Fibroblast of lung (primary cell): ENCODE measurements at regions not wholly inside any gene's neighbourhood (a gene's known extent, or its start where the extent isn't known, plus 50 kb on each side); places are given as distances from the start of the nearest gene placed in this dataset.
"Not testable (repeated sequence)": the region's sequence is repeated elsewhere in the genome, so short reads cannot be mapped to it uniquely, and the experiment has no call there.

Source experiments
- DNase-seq, 2 donors: peaks; one replicate each; pipeline versions ENCODE4 v3.0.0 to v3.0.0-alpha.2; 2010; ENCODE audit warnings: low read depth in 2 of 2
- H2AFZ ChIP-seq: 2 replicates; pipeline ENCODE4 v1.5.1; 2012; ENCODE audit warnings: low read length, control low read depth, inconsistent platforms
- H3K27ac ChIP-seq: 2 replicates; pipeline ENCODE4 v1.5.1; 2011; ENCODE audit warnings: low read length, control low read depth; ENCODE audit not compliant: insufficient read depth
- H3K27me3 ChIP-seq: 2 replicates; pipeline ENCODE4 v1.5.1; 2011; ENCODE audit warnings: mild to moderate bottlenecking, low read length; ENCODE audit not compliant: control insufficient read depth, insufficient read depth
- H3K36me3 ChIP-seq: 2 replicates; pipeline ENCODE4 v1.5.1; 2011; ENCODE audit warnings: low read length; ENCODE audit not compliant: control insufficient read depth, insufficient read depth
- H3K4me1 ChIP-seq: 2 replicates; pipeline ENCODE4 v1.5.1; 2011; ENCODE audit warnings: low read length; ENCODE audit not compliant: control insufficient read depth, insufficient read depth; ENCODE audit errors: extremely low read depth
- H3K4me2 ChIP-seq: 2 replicates; pipeline ENCODE4 v1.5.1; 2011; ENCODE audit warnings: low read length, control low read depth; ENCODE audit not compliant: insufficient read depth; ENCODE audit errors: extremely low read depth
- H3K4me3 ChIP-seq, 4 experiments: fragments of 200-600 bp in 1 of 4; sonication (generic) in 1 of 4; replicated peaks in 1 of 4; 2 replicates each; pipeline ENCODE4 v1.5.1; 2011 to 2016; ENCODE audit warnings: low read length in 4 of 4, low read depth in 3 of 4, mild to moderate bottlenecking in 3 of 4, control low read depth in 2 of 4, inconsistent platforms in 1 of 4, mixed read lengths in 1 of 4; ENCODE audit not compliant: insufficient read depth in 1 of 4; ENCODE audit errors: control extremely low read depth in 1 of 4
- H3K79me2 ChIP-seq: 2 replicates; pipeline ENCODE4 v1.5.1; 2012; ENCODE audit warnings: mild to moderate bottlenecking, low read length, inconsistent platforms; ENCODE audit not compliant: control insufficient read depth, insufficient read depth
- H3K9ac ChIP-seq: 2 replicates; pipeline ENCODE4 v1.5.1; 2011; ENCODE audit warnings: mild to moderate bottlenecking, low read length, control low read depth; ENCODE audit not compliant: insufficient read depth
- H3K9me3 ChIP-seq: 2 replicates; pipeline ENCODE4 v1.5.1; 2012; ENCODE audit warnings: low read depth, low read length; ENCODE audit not compliant: control insufficient read depth, insufficient read depth
- H4K20me1 ChIP-seq: 2 replicates; pipeline ENCODE4 v1.5.1; 2011; ENCODE audit warnings: low read length; ENCODE audit not compliant: control insufficient read depth, insufficient read depth; ENCODE audit errors: extremely low read depth

GRCh38 chr9:40130598-40130997 is 775.1 kb downstream of the SPATA31A1 start:
- not testable (repeated sequence) for H3K9me3 ChIP-seq, H3K4me1 ChIP-seq, H3K4me2 ChIP-seq, H3K4me3 ChIP-seq, H2AFZ ChIP-seq, H4K20me1 ChIP-seq, H3K9ac ChIP-seq, H3K27ac ChIP-seq, H3K36me3 ChIP-seq, H3K79me2 ChIP-seq, H3K27me3 ChIP-seq, DNase-seq

- H3K27ac ChIP-seq, H3K4me1 ChIP-seq, H3K36me3 ChIP-seq, H4K20me1 ChIP-seq, H2AFZ ChIP-seq, H3K27me3 ChIP-seq, H3K9ac ChIP-seq, H3K79me2 ChIP-seq, H3K4me2 ChIP-seq, DNase-seq, H3K9me3 ChIP-seq, H3K4me3 ChIP-seq: not testable (repeated sequence)
Observed at GRCh38 chr9:40169204-40169603, 813.7 kb downstream of the SPATA31A1 start.

DNA sequence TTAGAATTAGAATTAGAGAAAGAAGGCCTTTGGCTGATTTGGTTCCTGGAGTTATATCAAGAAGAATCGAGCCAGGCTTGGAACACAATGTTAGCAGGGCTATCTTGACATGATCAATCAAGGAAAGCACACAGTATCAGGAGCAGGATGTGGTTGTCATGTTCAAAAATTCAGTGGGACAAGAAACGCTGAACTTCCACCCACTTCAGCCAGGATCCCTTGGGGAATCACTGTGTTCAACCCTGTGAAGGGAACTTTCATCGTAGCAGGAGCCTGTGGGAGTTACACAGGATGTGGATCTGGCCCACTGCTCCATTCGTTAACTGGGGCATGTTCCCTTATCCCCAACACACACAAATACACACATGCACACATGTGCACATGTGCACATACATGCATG is 817.8 kb downstream of the SPATA31A1 start:
- H3K36me3 ChIP-seq, H3K4me1 ChIP-seq, H2AFZ ChIP-seq, H3K27ac ChIP-seq, H3K9me3 ChIP-seq, H3K4me3 ChIP-seq, H3K27me3 ChIP-seq, H3K79me2 ChIP-seq, H3K9ac ChIP-seq, H3K4me2 ChIP-seq, DNase-seq, H4K20me1 ChIP-seq: not testable (repeated sequence)

DNA sequence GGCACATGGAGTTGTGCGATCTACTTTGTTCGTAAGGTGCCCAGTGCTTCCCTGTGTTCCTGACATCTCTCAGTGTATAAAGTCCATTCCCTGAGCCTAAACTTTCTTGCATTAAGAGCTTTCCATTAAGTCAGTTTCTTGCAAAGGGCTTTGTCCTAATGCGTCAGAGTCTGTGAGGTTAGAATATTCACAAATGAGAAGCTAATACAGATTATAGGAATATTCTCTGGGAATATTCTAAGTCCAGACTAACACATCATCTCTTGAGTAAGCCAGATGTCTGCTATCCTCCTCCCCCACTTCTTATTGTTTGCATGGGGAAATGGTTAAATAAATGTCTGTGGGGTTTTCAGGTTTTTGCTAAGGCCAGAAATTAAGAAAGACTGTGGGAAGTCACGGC is 818.6 kb downstream of the SPATA31A1 start:
- not testable (repeated sequence) for H3K4me2 ChIP-seq, H3K79me2 ChIP-seq, H3K9me3 ChIP-seq, H3K27ac ChIP-seq, H3K9ac ChIP-seq, H3K36me3 ChIP-seq, H4K20me1 ChIP-seq, H3K27me3 ChIP-seq, H3K4me3 ChIP-seq, DNase-seq, H3K4me1 ChIP-seq, H2AFZ ChIP-seq

DNA sequence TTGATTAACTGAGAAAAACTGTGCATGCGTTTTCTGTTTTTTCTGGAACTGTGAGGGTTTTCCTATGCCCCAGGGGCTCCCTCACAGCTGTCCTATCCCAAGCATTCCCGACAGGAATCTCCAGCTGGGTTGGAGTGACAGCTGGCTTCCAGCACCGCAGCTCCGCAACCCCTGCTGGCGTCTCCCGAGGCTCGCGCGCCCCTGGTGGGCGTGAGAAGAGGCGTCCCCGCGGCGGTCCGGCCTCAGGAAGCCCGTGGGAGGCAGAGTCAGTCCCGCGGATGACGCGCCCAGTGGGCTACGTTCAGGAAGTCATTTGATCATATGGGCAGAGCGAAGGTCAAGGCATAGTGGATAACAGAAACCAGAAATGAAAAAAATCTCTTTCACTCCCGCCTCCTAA is 821.9 kb downstream of the SPATA31A1 start:
- not testable (repeated sequence) for H3K4me3 ChIP-seq, H2AFZ ChIP-seq, H3K27ac ChIP-seq, H3K9ac ChIP-seq, H3K4me2 ChIP-seq, H3K27me3 ChIP-seq, DNase-seq, H3K36me3 ChIP-seq, H3K79me2 ChIP-seq, H3K9me3 ChIP-seq, H3K4me1 ChIP-seq, H4K20me1 ChIP-seq

GRCh38 chr9:40191403-40191802 is 835.9 kb downstream of the SPATA31A1 start:
- not testable (repeated sequence) for H3K4me2 ChIP-seq, H3K9me3 ChIP-seq, H2AFZ ChIP-seq, DNase-seq, H3K27me3 ChIP-seq, H3K4me3 ChIP-seq, H3K36me3 ChIP-seq, H3K9ac ChIP-seq, H3K79me2 ChIP-seq, H4K20me1 ChIP-seq, H3K4me1 ChIP-seq, H3K27ac ChIP-seq

DNA sequence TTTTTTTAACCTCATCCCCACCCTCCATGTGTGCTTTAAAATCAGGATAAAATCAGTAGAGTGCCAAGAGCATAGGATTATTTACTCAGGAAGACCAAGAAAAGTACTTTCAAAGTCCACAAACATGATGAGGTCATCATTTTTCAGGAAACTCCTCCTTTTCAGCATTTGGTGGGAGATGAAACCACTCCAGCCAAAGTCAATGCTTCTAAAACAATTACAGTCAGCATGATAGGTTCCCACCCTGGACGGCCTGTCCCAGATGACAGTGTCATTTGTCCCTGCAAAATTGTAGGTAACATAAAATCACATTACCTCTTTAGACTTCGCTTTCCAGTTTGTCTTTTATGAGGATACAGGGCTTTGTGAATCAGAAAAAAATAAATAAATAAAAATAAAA is 836.7 kb downstream of the SPATA31A1 start:
- H3K27ac ChIP-seq, H3K4me2 ChIP-seq, H3K27me3 ChIP-seq, H3K9me3 ChIP-seq, H3K36me3 ChIP-seq, H4K20me1 ChIP-seq, H3K9ac ChIP-seq, H3K79me2 ChIP-seq, H3K4me1 ChIP-seq, H3K4me3 ChIP-seq, DNase-seq, H2AFZ ChIP-seq: not testable (repeated sequence)
